ENCODE measurements at regions not wholly inside any gene's neighbourhood (a gene's known extent, or its start where the extent isn't known, plus 50 kb on each side); places are given as distances from the start of the nearest gene placed in this dataset.
"Not testable (repeated sequence)": the region's sequence is repeated elsewhere in the genome, so short reads cannot be mapped to it uniquely, and the experiment has no call there.

DNA sequence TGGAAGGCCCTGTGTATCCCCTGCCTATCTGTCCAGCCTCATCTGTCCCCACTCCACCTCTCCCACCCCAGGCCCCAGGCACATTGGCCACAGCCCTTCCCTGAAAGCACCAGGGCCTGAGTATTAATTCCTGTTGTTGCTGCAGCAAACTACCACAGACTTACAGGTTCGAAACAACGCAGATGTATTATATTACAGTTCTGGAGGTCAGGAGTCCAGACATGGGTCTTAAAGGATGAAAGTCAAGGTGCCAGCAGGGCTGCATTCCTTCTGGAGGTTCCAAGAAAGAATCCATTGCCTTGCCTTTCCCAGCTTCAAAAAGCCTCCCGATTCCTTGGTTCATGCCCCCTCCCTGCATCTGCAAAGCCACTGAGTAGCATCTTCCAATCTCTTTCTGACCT lies 78.7 kb upstream of the LAPTM4A start:
- DNase-seq, result no peak

DNA sequence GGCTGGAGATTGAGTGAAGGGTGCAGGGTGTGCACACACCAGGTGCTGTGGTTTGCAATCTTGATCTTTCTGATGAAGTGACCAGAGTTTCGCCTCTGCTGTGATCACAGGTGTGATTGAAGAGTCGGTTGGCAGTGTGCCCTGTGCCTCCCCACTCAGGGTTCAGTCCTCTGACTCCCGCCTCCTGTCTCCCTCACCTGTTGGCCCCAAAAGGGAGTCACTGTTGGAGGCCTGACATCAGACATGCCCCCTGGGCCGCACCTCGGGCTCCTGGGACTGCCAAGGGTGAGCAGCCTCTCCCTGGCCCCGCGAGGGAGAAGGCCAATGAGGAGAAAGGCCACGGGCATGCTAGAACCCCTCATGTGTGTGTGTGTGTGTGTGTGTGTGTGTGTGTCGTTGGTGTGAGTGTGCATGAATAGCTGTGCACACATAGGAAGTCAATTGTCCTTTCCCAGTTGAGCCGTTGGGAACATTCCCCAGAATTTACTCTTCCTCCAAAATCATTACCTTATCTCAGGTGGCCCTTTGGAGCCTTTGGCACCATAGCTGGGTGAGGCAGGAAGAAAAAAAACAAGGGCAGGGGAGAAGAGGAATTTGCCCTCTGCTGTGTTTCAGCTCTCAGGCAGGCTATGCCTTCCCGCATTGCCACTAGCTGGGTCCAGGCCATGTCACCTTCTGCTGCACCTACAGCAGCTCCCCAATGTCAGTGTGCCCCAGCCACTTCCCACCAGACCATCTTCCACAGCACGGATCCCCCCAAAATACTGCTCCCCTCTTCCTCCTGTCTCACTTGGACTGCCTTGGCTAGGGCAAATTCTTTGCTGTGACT lies 78.1 kb upstream of the LAPTM4A start:
- DNase-seq, result no peak

DNA sequence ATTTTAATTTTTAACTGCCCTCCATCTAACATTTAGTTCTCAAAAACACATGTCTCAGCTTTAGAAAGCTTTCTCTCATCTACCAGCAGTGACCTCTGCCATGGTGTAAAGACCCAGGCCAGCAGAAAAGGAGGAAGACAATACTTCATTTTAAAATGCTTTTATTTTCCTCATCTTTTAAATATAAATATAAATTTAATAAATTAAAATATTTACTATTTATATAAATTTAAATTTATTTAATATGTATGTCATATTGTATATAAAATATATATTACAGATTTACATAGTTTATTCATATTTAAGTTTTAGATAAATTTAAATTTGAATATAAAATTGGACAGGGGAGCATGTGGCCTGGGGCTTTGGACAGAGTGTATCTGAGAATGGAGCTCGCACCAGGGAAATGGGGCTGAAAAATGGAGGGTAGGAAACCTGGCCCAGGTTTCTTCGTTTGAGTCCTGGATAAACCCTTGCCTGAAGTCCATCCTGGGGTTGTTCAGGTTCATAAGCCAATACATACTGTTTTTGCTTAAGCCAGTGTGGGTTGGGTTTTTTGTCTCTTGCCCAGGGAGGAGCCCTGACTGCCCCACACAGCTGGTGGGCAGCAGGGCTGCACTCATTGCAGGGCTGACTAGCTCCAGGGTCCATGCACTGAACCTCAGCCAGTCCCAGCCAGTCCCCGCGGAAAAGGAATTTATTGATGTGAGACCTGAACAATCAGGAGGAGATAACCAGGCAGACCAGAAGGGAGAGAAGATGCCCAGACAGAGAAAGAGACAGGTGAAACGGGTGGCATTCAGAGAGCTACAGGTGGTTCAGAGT lies 77.3 kb upstream of the LAPTM4A start:
- DNase-seq, result no peak

DNA sequence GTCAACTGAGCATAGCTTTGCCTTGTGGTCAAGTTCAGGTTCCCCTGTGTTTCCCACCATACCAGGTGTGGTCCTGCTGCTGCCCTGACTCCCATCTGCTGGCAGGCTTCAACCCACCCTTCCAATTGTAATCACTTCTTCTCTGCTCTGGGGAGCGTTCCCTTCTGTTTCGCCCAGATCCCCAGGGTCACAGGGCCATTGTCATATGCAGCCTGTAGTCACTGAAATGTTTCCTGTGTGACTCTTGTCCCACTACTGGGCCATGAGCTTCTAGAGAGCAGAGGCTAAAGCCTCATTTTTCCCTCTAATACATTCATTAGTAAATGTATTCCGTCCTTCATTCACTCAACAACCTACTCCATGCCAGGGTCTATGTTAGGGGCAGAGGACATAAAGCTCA lies 75.0 kb upstream of the LAPTM4A start:
- no peak for DNase-seq

DNA sequence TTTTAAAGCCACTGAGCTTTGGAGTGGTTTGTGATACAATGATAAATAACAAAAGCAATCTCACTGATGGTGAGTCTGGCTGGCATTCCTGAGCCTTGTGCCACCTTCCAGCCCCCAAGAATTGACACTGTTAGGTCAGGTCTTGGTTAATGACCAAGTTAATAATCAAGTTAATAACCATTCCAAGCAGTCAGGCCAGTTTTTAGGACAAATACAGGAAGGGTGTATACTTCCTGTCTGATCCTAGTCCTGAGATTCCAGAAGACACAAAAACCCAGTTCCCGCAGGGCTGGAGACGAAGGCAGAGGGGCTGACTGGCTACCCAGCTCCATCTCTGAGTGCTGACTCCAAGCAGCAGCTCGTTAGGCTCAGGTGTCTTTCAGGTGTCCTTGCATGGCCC lies 74.6 kb upstream of the LAPTM4A start:
- no peak for DNase-seq

DNA sequence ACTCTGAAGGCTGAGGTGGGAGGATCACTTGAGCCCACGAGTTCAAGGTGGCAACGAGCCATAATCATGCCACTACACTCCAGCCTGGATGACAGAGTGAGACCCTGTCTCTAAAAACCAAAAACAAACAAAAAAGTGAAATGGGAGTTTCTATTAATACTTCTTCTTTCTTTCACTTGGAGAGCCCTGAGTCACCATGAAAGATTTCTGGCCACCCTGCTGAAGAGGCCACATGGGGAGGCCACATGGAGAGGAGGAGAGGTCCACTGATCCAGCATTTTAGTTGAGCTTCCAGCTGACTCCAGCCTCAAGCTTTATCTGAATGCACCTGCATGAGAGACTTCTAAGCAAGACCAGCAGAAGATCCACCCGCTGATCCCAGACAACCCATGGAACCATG lies 74.2 kb upstream of the LAPTM4A start:
- DNase-seq, result no peak

DNA sequence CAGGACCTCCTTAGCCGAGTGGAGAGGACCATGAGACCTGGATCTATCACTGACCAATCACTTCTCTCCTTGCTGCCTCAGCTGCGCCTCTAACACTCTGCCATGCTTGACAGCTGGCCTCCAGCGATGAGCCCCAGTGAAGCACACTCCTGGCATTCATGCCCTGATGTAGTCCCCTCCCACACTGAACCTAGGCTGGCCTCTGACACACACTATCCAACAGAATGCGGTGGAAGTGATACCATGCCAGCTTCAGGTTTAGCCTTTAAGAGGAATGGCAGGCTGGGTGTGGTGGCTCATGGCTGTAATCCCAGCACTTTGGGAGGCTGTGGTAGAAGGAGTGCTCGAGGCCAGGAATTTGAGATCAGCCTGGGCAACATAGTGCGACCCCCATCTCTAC lies 73.7 kb upstream of the LAPTM4A start:
- no peak for DNase-seq

DNA sequence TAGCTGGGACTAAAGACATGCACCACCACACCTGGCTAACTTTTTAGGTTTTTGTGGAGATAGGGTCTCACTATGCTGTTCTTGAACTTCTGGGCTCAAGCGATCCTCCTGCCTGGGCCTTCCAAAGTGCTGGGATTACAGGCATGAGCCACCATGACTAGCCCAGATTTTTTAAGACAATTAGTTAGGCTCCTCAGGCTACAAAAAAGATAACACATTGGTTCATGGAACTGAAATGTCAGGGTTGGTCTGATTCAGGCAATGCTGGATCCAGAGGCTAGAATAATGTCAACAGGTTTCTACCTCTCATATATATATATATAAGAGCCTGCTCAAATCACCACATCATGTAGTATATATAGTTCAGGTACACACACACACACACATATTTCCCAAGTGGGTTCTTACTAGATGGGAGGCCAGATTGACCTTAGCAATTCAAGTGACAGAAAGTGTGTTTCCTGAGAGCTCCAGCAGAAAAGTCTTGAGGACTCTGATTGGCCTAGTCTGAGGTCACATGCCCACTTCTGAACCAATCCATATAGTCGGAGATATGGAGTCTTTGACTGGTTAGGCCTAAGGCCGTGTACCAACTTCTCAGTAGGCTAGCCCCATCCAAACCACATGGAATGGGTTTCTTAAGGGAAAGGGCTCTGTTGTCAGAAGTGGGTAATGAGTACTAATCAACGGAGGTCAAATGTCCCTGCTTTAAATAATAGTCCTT lies 72.6 kb upstream of the LAPTM4A start:
- DNase-seq, result no peak

DNA sequence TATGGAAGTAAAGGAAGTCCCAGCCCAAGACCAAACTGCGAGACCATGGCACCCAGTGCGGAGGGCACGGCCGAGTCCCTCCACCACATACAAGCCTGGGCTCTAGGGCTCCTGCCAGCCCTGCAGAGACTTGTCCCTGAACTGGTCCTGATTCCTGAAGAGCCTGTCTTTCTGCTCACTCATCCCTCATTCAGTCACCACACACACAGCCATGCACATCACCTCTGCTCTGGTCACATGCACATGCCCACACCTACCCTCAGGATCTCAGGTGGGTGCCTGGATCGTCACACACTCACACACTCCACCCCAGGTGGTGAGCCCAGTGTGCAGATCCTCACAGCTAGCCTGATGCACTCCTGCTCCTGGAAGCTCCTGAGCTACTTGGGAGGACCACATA lies 71.4 kb upstream of the LAPTM4A start:
- no peak for DNase-seq

DNA sequence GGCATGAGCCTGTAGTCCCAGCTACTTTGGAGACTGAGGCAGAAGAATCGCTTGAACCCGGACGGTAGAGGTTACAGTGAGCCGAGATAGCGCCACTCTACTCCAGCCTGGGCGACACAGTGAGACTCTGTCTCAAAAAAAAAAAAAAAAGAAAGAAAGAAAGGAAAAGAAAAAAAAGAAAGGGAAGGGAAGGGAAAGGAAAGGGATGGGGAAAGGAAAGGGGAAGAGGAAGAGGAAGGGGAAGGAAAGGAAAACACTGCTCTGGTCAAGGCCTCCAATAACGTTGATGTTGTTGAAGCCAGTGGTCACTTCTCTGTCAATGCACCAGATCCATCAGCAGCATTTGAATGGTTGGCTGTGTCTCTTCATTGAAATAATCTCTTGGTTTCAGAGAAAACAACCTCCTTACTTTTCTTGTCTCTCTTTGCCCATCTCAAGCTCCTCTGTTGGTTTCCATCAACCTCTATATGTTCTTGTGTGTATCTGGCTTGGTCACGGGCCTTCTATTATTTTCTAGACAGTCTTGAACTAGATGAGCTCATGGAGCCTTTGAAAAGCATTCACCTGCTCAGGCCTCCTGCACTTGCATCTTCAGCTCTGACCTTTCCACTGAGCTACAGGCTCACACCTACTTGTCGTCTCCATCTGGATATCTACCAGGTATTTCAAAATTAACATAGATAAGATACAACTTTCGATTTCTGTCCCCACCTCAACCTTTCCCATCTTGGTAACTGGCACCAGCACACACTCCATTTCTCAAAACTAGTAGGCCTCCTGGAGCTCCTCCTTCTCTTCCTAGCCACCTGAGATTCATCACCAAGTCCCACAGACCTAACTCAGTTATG lies 69.4 kb upstream of the LAPTM4A start:
- DNase-seq, result no peak

DNA sequence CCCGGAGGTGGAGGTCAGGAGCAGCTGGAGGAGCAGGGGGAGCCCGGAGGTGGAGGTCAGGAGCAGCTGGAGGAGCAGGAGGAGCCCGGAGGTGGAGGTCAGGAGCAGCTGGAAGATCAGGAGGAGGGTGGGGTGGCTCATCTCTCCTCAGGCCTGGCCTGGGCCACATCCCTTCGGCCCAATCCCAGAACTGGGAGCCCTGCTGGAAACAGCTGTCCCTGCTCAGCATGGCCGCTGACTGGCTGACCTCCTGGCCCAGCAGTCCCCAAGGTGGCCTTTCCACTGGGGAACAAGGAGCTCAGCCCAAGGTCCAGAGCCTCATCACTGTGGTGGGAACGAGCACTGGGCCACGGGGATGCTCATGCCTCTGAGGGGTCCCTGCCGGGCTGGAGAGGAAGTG lies 66.6 kb upstream of the LAPTM4A start:
- no peak for DNase-seq

DNA sequence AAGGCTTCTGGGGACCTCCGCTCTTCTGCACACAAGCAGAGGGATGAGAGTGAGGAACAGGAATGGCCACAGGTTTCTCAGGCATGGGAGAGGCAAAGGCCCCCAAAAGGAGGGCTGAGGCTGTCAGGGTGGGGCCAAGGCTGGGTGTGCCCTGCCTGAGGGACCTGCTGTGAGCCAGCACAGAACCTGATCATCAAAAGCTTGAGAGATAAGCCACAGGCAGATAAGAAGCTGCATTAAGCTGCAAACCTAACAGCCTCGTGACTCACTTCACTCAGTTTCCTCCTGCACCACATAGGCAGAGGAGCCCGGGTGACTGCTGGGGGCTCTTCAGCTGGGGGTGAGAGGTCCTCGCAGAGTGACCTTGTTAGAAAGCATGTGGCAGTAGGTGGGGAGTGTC lies 64.5 kb upstream of the LAPTM4A start:
- no peak for DNase-seq

DNA sequence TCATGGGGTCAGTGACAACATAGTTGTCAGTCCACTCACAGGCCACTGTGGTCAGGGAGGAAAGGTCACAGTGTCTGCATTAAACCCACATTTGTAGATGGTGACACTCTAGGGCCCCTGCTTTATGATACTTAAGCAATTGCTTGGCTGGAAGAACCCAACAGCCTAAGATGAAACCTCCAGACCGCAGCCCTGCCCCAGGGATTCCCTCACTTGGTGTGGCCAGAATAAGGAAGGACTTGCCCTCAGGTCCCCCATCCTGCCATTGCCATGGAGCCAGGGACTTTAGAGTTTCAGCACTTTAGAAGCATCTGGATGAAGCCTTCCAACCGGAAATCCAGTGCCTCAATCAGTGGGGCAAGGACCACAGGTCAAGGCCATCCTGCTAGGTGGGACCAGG lies 63.9 kb upstream of the LAPTM4A start:
- no peak for DNase-seq

DNA sequence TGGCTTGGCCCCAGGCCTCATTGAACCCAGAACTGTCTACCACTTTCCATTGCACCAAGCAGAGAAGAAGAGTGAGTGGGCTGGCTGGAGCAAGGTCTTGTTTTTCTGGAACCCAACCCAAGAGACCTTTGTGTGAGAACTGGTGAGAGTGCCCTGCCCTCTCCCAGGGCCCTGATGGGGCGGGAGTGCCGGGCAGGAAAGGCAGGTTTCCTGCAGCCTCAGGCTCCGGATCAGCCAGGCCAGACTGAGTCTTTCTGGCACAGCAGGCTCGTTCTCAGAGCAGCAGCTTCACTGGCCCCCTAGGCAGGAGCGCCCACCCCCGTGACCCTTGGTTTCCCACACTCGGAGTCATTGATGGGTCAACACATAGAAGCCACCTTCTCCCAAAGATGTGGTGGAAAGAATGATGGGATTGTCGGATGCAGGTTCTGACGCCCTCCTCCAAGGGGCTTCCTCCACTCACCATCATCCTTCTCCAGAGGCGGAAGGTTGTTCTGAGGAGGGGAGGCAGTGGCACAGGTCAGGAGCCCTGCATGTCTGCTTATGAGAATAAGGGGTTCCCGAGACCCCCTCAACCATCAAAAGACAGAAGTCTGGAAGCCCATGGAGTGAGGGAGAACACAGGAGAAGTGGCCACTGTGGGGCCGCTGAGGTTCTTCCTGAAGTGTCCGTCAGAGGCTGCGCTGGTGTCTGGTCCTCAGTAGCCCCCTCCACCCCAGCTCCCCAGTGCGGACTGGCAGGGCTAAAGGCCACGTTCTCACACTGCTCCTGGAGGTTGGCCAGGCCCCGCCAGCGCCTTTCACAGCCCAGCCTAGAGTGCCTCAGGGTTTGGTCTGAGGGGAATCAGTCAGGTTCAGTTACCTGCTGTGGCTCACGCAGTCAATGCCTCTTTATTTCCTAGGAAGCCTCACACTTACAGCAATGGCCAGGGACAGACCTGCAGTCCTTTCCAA lies 62.8 kb upstream of the LAPTM4A start:
- no peak for DNase-seq

DNA sequence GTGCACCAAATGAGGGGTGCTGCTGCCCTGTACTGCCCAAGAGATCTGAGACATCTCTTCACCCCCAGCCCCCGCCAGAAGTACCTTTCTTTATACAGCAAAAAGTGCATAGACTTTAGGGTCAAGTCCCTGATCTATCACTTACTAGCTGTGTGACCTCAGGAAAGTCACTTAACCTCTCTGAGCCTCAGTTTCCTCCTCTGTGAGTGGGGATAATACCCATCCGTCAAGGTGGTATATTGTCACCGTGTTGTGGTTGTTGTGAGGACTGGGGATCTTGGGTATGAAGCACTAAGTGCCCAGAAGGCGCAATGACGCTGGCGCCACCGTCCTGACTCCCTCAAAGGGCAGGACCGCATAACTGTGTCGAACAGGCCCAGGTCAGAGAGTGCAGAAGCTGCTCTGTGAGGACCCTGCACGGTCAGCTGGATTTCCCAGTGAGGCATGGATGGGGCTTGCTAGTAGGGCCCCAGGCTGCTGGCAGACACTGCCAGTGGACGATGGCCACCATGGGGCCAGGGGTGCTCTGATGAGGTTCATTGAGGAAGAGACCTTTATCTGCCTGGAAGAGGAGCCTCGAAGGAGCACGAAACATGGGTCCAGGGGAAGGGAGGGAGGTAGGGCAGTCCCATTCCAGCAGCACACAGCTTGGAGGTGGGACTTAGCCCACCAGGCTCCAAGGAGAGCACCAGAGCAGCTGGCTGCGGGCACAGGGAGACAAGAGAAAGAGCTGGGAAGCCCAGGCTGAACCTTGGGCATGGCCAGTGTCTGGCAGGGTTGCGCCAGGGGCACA lies 61.8 kb upstream of the LAPTM4A start:
- DNase-seq, result no peak

DNA sequence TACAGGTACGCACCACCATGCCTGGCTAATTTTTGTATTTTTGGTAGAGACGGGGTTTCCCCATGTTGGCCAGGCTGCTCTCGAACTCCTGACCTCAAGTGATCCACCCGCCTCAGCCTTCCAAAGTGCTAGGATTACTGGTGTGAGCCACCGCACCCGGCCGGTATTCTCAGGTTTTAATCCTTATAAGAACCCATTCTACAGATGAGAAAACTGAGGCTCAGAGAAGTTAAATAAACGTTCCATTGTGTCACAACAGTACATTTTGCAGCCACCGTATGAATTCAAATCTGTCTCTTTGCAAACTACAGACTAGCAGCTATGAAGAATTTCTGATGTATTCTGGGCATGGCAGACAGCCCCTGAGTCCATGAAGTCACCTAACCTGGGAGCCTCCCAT lies 60.9 kb upstream of the LAPTM4A start:
- DNase-seq, result not testable (repeated sequence)

DNA sequence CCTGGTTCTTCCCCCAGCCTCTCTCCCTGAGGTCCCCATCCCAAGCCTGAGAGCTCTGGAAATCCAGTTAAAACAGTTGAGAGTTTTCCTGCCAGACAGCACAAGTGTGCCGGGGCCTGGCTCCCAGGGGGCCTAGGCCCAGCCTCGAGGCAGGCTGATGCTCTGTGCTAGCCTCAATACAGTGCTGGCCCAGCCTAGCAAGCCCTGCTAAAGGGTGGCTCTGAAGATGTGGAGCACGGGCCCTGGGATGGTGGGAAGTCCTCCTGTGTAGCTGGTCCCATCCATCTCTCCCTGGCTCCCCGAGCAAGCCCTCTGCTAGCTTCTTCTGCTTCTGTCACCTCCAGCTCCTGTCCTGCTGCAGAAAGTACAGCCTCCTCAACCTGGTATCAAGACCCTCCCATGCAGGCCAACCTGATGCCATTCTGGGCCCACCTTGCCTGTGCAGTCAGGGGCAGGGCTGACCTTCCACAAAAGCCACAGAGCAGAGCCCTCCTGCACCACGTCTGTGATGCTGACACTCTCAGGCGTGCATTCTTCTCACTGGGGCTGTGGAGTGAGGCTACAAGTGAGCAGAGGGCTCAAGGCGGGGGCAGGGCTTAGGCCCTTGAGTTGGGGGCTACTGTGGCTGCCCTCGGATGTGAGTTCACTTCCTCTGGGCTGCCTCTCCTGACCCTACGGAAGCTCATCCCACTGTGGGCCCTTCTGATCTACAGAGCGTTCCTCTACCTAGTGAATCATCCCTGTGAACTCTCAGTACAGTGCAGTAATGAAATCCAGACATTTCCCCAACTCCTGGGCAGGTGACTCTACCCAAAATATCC lies 60.1 kb upstream of the LAPTM4A start:
- no peak for DNase-seq

DNA sequence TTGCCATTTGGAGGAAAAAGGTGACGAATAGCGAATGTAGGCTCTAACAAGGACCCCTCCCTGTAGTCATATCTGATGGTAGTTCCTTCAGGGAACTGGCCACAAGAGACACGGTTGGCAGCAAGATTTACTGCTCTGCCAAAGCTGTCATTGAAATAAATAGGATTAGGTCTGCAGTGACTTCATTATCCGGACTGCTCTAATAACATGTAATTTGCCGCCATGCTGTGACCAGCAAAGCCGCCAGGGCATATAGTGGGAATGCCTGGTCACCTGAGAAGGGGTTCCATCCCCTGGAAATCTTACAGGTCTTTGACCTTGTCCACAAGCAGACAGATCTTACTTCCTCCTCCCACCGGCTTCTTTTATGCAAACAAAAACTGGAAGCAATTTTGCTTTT lies 59.4 kb upstream of the LAPTM4A start:
- no peak for DNase-seq

DNA sequence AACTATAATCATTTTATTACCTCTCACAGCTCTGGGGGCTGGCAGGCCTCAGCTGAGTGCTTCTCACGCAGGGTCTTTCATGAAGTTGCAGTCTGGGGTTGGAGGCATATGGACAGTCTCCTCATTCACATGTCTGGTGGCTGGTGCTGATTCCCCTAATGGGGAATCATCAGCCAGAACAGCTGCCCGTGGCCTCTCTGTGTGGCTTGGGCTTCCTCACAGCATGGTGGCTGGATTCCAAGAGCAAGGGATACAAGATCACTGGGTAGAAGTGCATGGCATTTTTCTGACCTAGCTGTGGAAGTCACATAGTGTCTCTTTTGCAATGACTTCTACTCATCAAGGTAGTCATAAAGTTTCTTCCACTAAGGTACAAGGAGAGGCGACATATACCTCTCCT lies 59.0 kb upstream of the LAPTM4A start:
- DNase-seq, result no peak

Data from GOT3 (cell line).